ENCODE measurements at regions not wholly inside any gene's neighbourhood (a gene's known extent, or its start where the extent isn't known, plus 50 kb on each side); places are given as distances from the start of the nearest gene placed in this dataset.

GRCh38 chr18:76679945-76680344 is 142.4 kb upstream of the ZNF236 start:
- Mint-ChIP-seq H3K9me3 (no peaks in the 10 kb centered on the region), H3K27me3 (ENCODE audit: low read depth) (peaks cover 4% of the 10 kb centered on the region), H3K27ac (no peak overlapping the region), H3K4me1 (ENCODE audit: low read depth) (no peaks in the 10 kb centered on the region), H3K36me3 (ENCODE audit: low read depth) (no peaks in the 10 kb centered on the region), H3K4me3 (no peak overlapping the region)

DNA sequence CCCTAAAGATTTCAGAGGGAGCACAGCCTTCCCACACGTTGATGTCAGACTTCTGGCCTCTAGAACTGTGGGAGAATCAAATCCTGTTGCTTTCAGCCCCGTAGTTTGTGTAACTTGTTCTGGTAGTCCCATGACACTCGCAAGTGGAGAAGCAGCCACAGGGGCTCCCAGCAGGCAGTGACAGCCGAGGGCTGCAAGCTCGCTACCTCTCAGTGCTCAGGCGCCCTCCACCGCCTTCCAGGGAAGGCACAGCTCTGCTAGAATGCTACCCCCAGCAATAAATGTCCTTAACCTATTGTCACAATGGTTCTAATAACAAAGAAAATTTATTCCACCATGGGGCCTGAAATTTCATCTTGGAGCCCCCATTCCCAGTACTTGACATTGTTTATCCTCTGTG is 143.1 kb upstream of the ZNF236 start:
- peaks cover 4% of the 10 kb centered on the region for H3K27me3 Mint-ChIP-seq (ENCODE audit: low read depth)
- H3K4me3 Mint-ChIP-seq = no peak overlapping the region
- no peaks in the 10 kb centered on the region for H3K4me1 Mint-ChIP-seq (ENCODE audit: low read depth)
- H3K9me3 Mint-ChIP-seq = no peaks in the 10 kb centered on the region
- no peak overlapping the region for H3K27ac Mint-ChIP-seq
- no peaks in the 10 kb centered on the region for H3K36me3 Mint-ChIP-seq (ENCODE audit: low read depth)

- H3K9me3 Mint-ChIP-seq = no peaks in the 10 kb centered on the region
- peaks cover 4% of the 10 kb centered on the region for H3K27me3 Mint-ChIP-seq (ENCODE audit: low read depth)
- H3K4me3 Mint-ChIP-seq = no peak overlapping the region
- H3K27ac Mint-ChIP-seq = no peak overlapping the region
- no peaks in the 10 kb centered on the region for H3K36me3 Mint-ChIP-seq (ENCODE audit: low read depth)
- no peaks in the 10 kb centered on the region for H3K4me1 Mint-ChIP-seq (ENCODE audit: low read depth)
Observed at GRCh38 chr18:76678248-76678647, 144.1 kb upstream of the ZNF236 start.

DNA sequence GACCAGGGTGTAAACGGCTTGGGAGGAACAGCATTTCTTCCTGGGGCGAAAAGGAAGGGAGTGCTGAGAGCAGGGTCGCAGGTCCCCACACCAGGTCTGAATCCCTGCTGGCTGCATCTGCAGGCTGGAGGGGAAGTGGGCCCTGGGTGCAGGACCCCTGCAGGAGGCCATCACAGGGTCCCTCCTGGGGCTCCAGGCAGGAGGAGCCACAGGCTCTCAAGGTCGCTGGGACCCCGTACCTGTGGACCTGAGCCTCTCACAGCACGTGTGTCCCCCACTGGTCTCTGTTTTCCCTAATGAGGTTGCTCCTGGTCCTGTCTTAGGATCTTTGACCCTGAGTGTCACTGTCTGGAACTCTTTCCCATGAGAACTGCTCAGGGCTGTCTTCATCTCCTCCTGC is 147.8 kb upstream of the ZNF236 start:
- no peaks in the 10 kb centered on the region for H3K9me3 Mint-ChIP-seq
- H3K27ac Mint-ChIP-seq = no peak overlapping the region
- no peaks in the 10 kb centered on the region for H3K36me3 Mint-ChIP-seq (ENCODE audit: low read depth)
- peaks cover 9% of the 10 kb centered on the region for H3K27me3 Mint-ChIP-seq (ENCODE audit: low read depth)
- H3K4me3 Mint-ChIP-seq = no peak overlapping the region
- no peaks in the 10 kb centered on the region for H3K4me1 Mint-ChIP-seq (ENCODE audit: low read depth)

DNA sequence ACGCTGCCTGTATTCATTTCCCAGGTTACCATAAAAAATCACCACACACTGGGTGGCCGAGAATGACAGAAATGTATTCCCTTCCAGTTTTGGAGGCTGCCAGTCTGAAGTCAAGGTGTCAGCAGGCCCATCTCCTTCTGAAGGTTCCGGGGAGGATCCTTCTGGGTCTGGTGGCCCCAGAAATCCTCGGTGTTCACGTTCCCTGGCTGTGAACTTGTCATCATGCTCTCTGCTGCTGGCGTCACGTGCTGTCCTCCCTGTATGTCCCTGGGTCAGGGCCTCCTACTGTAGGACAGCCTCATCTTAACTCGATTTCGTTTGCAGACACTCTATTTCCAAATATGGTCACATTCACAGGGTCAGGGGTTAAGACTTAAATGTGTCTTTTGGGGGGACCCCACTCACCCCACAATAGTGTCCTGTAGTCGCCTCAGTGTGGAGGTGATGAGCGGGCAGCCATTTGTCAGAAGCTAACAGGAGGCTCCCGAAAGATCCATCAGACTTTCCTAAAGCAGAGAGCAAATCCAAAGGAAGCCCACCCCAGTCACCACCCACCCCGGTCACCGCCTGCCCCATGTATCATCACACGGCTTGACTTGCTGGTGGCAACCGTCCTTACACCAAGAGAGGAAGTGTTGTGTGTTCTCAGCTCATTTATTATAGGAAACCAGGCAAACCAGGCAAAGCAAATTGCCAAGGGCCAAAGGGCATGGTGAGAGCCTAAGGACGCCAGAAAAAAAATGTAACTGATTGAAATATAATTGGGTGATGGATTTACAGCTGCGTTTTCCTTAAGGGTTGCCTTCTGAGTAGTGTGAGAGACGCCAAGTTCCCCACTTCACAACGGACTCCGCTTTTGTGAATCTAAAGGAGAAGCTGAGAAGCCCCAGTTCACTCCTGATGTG is 148.8 kb upstream of the ZNF236 start:
- Mint-ChIP-seq H3K27me3 (ENCODE audit: low read depth) (peaks cover 9% of the 10 kb centered on the region), H3K27ac (no peak overlapping the region), H3K4me1 (ENCODE audit: low read depth) (no peaks in the 10 kb centered on the region), H3K9me3 (no peaks in the 10 kb centered on the region), H3K36me3 (ENCODE audit: low read depth) (no peaks in the 10 kb centered on the region), H3K4me3 (no peak overlapping the region)

GRCh38 chr18:76672627-76673026 is 149.7 kb upstream of the ZNF236 start:
- Mint-ChIP-seq H3K36me3 (ENCODE audit: low read depth) (no peaks in the 10 kb centered on the region), H3K27me3 (ENCODE audit: low read depth) (peaks cover 9% of the 10 kb centered on the region), H3K4me3 (no peak overlapping the region), H3K9me3 (no peaks in the 10 kb centered on the region), H3K4me1 (ENCODE audit: low read depth) (no peaks in the 10 kb centered on the region), H3K27ac (no peak overlapping the region)

GRCh38 chr18:76670564-76671288 is 151.6 kb upstream of the ZNF236 start:
- Mint-ChIP-seq H3K4me3 (no peak overlapping the region), H3K4me1 (ENCODE audit: low read depth) (no peaks in the 10 kb centered on the region), H3K9me3 (no peaks in the 10 kb centered on the region)

DNA sequence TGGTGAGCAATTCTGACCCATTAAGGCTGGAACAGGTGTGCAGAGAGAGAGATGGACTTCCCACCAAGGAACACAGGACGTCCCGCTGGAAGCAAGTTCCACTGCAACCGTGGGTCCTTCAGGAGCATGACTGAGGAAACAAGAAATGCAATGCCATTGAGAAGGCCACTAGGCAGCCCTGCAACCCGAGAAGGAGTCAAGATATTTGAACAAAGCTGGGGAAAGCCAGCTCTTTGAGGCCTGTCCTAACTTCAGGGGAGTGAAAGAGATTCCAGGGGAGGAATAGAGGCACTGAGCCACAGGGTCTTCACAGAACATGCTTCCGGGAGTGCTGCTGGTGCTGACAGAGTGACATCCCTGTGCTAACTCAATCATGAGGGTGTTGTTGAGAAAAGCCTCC is 153.8 kb upstream of the ZNF236 start:
- Mint-ChIP-seq H3K4me3 (no peak overlapping the region), H3K9me3 (no peaks in the 10 kb centered on the region), H3K27me3 (ENCODE audit: low read depth) (peaks cover 8% of the 10 kb centered on the region), H3K36me3 (ENCODE audit: low read depth) (no peaks in the 10 kb centered on the region), H3K27ac (no peak overlapping the region), H3K4me1 (ENCODE audit: low read depth) (no peaks in the 10 kb centered on the region)

More at GRCh38 chr18:76670564-76671288, 151.6 kb upstream of the ZNF236 start:
- Mint-ChIP-seq H3K27me3 (ENCODE audit: low read depth) (peaks cover 8% of the 10 kb centered on the region), H3K27ac (no peak overlapping the region), H3K36me3 (ENCODE audit: low read depth) (no peaks in the 10 kb centered on the region)

GRCh38 chr18:76668119-76668518 is 154.2 kb upstream of the ZNF236 start:
- no peak overlapping the region for H3K4me3 Mint-ChIP-seq
- peaks cover 8% of the 10 kb centered on the region for H3K27me3 Mint-ChIP-seq (ENCODE audit: low read depth)
- H3K9me3 Mint-ChIP-seq = no peaks in the 10 kb centered on the region
- H3K4me1 Mint-ChIP-seq (ENCODE audit: low read depth) = no peaks in the 10 kb centered on the region
- H3K27ac Mint-ChIP-seq = no peak overlapping the region
- H3K36me3 Mint-ChIP-seq (ENCODE audit: low read depth) = no peaks in the 10 kb centered on the region

GRCh38 chr18:76667603-76668002 is 154.8 kb upstream of the ZNF236 start:
- no peaks in the 10 kb centered on the region for H3K36me3 Mint-ChIP-seq (ENCODE audit: low read depth)
- H3K4me1 Mint-ChIP-seq (ENCODE audit: low read depth) = no peaks in the 10 kb centered on the region
- no peak overlapping the region for H3K27ac Mint-ChIP-seq
- H3K4me3 Mint-ChIP-seq = no peak overlapping the region
- peaks cover 7% of the 10 kb centered on the region for H3K27me3 Mint-ChIP-seq (ENCODE audit: low read depth)
- H3K9me3 Mint-ChIP-seq = no peaks in the 10 kb centered on the region

DNA sequence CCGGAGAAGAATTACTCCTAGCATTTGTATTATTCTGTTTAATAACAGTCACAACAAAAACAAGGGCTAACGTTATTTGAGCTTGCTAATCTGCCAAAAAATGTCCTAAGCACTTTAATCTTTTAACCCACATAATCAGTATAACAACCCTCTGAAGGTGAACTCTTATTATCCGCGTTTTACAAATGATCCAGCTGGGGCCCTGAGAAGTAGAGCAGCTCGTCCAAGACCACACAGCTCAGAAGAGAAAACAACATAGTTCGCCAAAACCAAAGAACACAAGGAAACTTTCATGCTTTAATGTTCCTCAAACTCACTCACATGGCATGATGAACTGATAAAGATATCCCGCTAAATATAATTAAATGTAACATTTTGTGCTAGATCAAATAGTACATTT is 159.7 kb upstream of the ZNF236 start:
- H3K9me3 Mint-ChIP-seq = no peaks in the 10 kb centered on the region

GRCh38 chr18:76660571-76661192 is 161.7 kb upstream of the ZNF236 start:
- no peak overlapping the region for H3K27ac Mint-ChIP-seq
- H3K36me3 Mint-ChIP-seq (ENCODE audit: low read depth) = no peaks in the 10 kb centered on the region
- H3K4me1 Mint-ChIP-seq (ENCODE audit: low read depth) = peaks cover 13% of the 10 kb centered on the region
- H3K27me3 Mint-ChIP-seq (ENCODE audit: low read depth) = peaks cover 32% of the 10 kb centered on the region
- H3K9me3 Mint-ChIP-seq = no peaks in the 10 kb centered on the region
- H3K4me3 Mint-ChIP-seq = no peak overlapping the region

More for the DNA sequence above, 159.7 kb upstream of the ZNF236 start:
- Mint-ChIP-seq H3K27ac (no peak overlapping the region), H3K4me1 (ENCODE audit: low read depth) (peaks cover 7% of the 10 kb centered on the region), H3K4me3 (no peak overlapping the region), H3K27me3 (ENCODE audit: low read depth) (peaks cover 21% of the 10 kb centered on the region), H3K36me3 (ENCODE audit: low read depth) (no peaks in the 10 kb centered on the region)

- Mint-ChIP-seq H3K4me3 (no peak overlapping the region), H3K9me3 (no peaks in the 10 kb centered on the region)
Observed at GRCh38 chr18:76658627-76659026, 163.6 kb upstream of the ZNF516 start.

GRCh38 chr18:76657911-76658470 is 162.9 kb upstream of the ZNF516 start:
- Mint-ChIP-seq H3K4me1 (ENCODE audit: low read depth) (peaks cover 13% of the 10 kb centered on the region), H3K36me3 (ENCODE audit: low read depth) (no peaks in the 10 kb centered on the region), H3K27ac (no peak overlapping the region), H3K9me3 (no peaks in the 10 kb centered on the region), H3K27me3 (ENCODE audit: low read depth) (peaks cover 43% of the 10 kb centered on the region), H3K4me3 (no peak overlapping the region)

More at GRCh38 chr18:76658627-76659026, 163.6 kb upstream of the ZNF516 start:
- Mint-ChIP-seq H3K27ac (no peak overlapping the region), H3K36me3 (ENCODE audit: low read depth) (no peaks in the 10 kb centered on the region), H3K27me3 (ENCODE audit: low read depth) (peaks cover 41% of the 10 kb centered on the region), H3K4me1 (ENCODE audit: low read depth) (peaks cover 13% of the 10 kb centered on the region)
